OCI-LY3 (cell line): ENCODE measurements at regions not wholly inside any gene's neighbourhood (a gene's known extent, or its start where the extent isn't known, plus 50 kb on each side); places are given as distances from the start of the nearest gene placed in this dataset.

ENCODE experiments used
- CTCF ChIP-seq: fragments of 200-600, 300-600 bp; sonication (generic); IDR thresholded peaks from 2 replicates; pipeline ENCODE4 v1.5.1; 2014; ENCODE audit warnings: antibody characterized with exemption, low read length, low read depth
- EZH2phosphoT487 ChIP-seq: fragments of 200-600 bp; shearing (Covaris generic); IDR thresholded peaks from 2 replicates; pipeline ENCODE4 v1.6.1; 2018; ENCODE audit warnings: antibody characterized with exemption, mixed run types, low read depth

- TF ChIP-seq CTCF (no peak), EZH2phosphoT487 (no peak)
Observed at GRCh38 chr2:154565433-154565832, 133.1 kb upstream of the KCNJ3 start.
